MG63 (cell line): ENCODE measurements at regions not wholly inside any gene's neighbourhood (a gene's known extent, or its start where the extent isn't known, plus 50 kb on each side); places are given as distances from the start of the nearest gene placed in this dataset.
A peak's percentile ranks its signal among the peaks of the same experiment; 100 is the strongest.

Experiments used
- DNase-seq: peaks from one replicate; pipeline ENCODE4 v3.0.0-alpha.2; 2020
- H3K27me3 ChIP-seq: fragments of 250-450 bp; sonication (Bioruptor Pico); 2 replicates; pipeline ENCODE4 v1.5.1; 2020; ENCODE audit warnings: mild to moderate bottlenecking, moderate library complexity
- H3K36me3 ChIP-seq: fragments of 250-450 bp; sonication (Bioruptor Pico); 2 replicates; pipeline ENCODE4 v1.5.1; 2020; ENCODE audit warnings: mild to moderate bottlenecking, moderate library complexity
- H3K4me3 ChIP-seq: fragments of 250-450 bp; sonication (Bioruptor Pico); 2 replicates; pipeline ENCODE4 v1.5.1; 2020; ENCODE audit warnings: mild to moderate bottlenecking, moderate library complexity
- H3K9me3 ChIP-seq: fragments of 250-450 bp; sonication (Bioruptor Pico); 2 replicates; pipeline ENCODE4 v1.5.1; 2020; ENCODE audit warnings: mild to moderate bottlenecking, moderate library complexity

DNA sequence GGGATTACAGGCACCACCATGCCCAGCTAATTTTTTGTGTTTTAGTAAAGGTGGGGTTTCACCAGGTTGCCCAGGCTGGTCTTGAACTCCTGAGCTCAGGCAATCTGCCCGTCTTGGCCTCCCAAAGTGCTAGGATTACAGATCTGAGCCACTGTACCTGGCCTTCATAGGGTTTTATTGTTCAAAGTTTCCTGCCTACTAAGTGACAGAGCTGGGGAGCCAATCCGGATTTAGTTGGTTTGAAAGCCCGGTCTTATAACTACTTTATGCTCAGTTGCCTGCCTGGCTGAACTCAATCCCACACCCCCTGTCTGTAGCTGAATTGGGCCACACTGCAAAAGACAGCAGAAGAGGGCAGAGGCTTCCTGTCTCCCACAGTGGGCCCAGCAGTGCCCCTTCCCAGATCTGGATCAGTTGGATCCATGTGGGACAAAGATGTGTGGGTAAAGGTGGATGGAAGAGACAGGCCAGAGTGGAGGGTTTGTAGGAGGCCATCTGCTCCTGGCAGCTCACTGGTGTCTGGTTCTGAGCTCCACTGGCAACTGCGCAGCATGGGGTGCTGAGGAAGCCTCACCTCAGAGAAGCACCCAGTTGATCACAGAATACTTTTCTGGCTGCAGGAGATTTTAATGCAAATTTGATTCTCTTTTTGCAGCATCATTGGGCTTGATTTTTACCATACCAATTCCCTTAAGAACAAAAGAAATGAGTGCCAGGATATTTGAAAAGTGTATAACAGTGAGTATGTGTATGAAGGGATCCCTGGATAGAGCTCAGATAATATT lies 144.9 kb downstream of the DDX1 start:
- no peaks in the 10 kb centered on the region for H3K27me3 ChIP-seq
- H3K36me3 ChIP-seq: no peaks in the 10 kb centered on the region
- no peak for DNase-seq
- no peak overlapping the region for H3K4me3 ChIP-seq
- H3K9me3 ChIP-seq: no peaks in the 10 kb centered on the region

GRCh38 chr2:15737314-15738224 lies 145.9 kb downstream of the DDX1 start:
- no peak overlapping the region for H3K4me3 ChIP-seq
- H3K9me3 ChIP-seq: 0 out of 2 replicates have a peak, but pooled peaks cover 2% of the 10 kb centered on the region
- DNase-seq: no peak
- no peaks in the 10 kb centered on the region for H3K36me3 ChIP-seq
- H3K27me3 ChIP-seq: no peaks in the 10 kb centered on the region

GRCh38 chr2:15738225-15738546 lies 146.5 kb downstream of the DDX1 start:
- Histone ChIP-seq H3K36me3 (no peaks in the 10 kb centered on the region), H3K4me3 (no peak overlapping the region), H3K9me3 (0 out of 2 replicates have a peak, but pooled peaks cover 2% of the 10 kb centered on the region), H3K27me3 (no peaks in the 10 kb centered on the region)
- no peak for DNase-seq

GRCh38 chr2:15738943-15739342 lies 147.3 kb downstream of the DDX1 start:
- no peaks in the 10 kb centered on the region for H3K27me3 ChIP-seq
- H3K4me3 ChIP-seq: no peak overlapping the region
- H3K36me3 ChIP-seq: no peaks in the 10 kb centered on the region
- DNase-seq: no peak
- H3K9me3 ChIP-seq: 0 out of 2 replicates have a peak, but pooled peaks cover 2% of the 10 kb centered on the region

DNA sequence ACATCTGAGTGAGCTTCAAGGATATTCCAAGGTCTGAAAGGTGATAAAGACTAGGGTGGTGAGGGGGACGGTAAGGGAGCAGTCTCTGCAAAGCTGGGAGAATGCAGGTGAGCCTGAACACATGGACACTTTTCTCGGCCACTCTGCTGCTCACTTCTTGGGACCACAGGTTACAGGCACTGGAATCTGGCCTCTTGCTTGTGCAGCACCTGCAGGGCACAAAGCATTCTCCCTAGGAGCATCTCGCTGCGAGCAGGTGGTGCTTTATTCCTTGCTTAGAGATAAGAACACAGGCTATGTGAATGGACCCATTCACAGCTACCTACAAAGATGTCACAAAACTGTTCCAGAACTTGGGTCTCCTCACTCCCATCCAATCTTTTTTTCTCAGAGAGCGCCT lies 153.2 kb downstream of the DDX1 start:
- Histone ChIP-seq H3K9me3 (0 out of 2 replicates have a peak, but pooled peaks cover 2% of the 10 kb centered on the region), H3K27me3 (no peaks in the 10 kb centered on the region), H3K4me3 (no peak overlapping the region), H3K36me3 (no peaks in the 10 kb centered on the region)
- no peak for DNase-seq

DNA sequence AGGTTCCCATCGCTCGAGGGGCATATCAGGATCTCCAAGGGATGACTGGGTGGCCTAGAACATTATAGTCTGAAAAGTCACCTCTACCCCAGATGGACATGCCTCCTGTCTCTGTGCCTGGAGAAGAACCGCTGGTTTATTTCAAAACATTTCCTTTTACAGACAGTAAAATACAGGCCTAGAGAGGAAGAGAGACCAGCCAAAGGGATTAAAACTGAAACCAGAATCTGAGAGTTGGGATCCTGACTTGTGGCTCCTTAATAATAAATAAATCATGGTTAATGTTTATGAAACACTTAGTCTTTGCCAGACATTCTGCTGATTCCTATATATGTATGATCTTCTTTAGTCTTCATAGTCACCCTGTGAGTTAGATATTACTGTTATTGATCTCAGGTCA lies 153.7 kb downstream of the DDX1 start:
- Histone ChIP-seq H3K4me3 (no peak overlapping the region), H3K36me3 (no peaks in the 10 kb centered on the region), H3K9me3 (0 out of 2 replicates have a peak, but pooled peaks cover 2% of the 10 kb centered on the region), H3K27me3 (no peaks in the 10 kb centered on the region)
- no peak for DNase-seq

- Histone ChIP-seq H3K9me3 (0 out of 2 replicates have a peak, but pooled peaks cover 2% of the 10 kb centered on the region), H3K4me3 (no peak overlapping the region), H3K27me3 (no peaks in the 10 kb centered on the region), H3K36me3 (no peaks in the 10 kb centered on the region)
- peak; percentile 8 for DNase-seq
These were observed 154.4 kb downstream of the DDX1 start for GRCh38 chr2:15745907-15746702.

DNA sequence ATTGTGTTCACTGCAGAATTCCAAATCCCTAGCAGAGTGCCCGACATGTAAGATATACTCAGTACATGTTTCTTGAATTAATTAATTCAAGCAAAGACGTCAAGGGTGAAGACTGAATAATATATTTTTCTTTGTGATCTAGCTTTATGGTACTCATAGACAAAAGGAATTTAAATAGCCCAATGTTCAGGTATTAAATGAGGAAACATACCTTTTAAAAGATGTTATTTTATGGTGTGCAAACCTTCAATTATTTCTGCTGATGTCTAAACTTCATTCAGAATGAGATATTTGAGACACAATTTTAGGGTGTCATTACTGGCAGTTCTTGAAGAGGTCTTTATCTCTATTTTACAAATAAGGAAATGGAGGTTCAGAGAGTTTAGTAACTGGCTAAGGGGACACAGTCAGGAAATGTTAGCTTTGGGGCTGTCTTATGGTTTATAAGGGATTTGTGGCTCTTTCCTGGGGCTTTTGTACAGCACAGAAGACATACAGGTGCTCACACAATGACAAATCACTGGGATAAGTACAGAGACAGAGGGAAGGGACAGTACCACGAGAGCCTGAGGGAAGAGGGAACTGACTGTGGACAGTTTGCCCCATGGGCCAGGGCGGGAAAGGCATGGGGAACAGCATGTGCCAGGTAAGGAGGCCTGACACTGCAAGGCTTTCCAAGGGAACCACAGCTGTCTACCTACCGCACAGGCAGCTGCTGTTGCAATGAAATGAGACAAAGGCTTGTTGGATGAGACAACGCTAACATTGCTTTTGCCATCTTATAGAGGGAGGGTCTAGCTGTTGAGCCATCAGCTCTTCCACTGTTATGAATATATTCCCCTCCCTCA lies 155.3 kb downstream of the DDX1 start:
- no peak for DNase-seq
- H3K36me3 ChIP-seq: no peaks in the 10 kb centered on the region
- H3K9me3 ChIP-seq: 0 out of 2 replicates have a peak, but pooled peaks cover 2% of the 10 kb centered on the region
- H3K27me3 ChIP-seq: no peaks in the 10 kb centered on the region
- H3K4me3 ChIP-seq: no peak overlapping the region

GRCh38 chr2:15747603-15748471 lies 156.2 kb downstream of the DDX1 start:
- no peak overlapping the region for H3K4me3 ChIP-seq

DNA sequence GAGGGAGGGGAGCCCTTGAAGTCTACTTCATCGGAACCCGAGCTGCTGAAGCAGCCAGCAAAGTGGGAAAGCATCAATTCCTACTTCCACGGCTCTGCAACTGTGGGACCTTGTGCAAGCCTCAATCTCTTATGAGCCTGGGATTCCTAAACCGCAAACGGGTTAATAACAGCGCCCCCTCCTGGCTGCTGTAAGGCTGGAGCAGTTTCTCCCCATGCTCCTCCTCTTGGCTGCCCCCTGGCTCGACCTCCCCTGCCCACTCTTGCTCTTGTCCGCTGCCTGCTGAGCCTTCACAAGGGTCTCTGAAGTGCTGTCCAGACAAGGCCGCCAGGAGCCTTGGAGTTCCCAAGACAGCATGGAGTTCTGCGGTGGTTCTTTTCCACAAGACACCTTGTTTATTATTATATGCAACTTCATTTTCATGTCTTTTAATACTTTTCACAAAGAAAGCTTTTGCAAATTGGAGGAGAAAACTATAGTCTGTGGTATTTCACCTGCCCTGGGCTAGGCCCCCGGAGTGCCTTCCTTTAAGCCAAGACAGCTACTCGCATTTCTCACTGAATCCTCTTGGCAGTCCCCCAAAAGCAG lies 157.2 kb downstream of the DDX1 start:
- Histone ChIP-seq H3K4me3 (no peak overlapping the region), H3K9me3 (no peaks in the 10 kb centered on the region), H3K36me3 (no peaks in the 10 kb centered on the region), H3K27me3 (no peaks in the 10 kb centered on the region)
- DNase-seq: peak; percentile 8

More at GRCh38 chr2:15747603-15748471, 156.2 kb downstream of the DDX1 start:
- no peak for DNase-seq
- H3K27me3 ChIP-seq: no peaks in the 10 kb centered on the region
- no peaks in the 10 kb centered on the region for H3K36me3 ChIP-seq
- no peaks in the 10 kb centered on the region for H3K9me3 ChIP-seq

DNA sequence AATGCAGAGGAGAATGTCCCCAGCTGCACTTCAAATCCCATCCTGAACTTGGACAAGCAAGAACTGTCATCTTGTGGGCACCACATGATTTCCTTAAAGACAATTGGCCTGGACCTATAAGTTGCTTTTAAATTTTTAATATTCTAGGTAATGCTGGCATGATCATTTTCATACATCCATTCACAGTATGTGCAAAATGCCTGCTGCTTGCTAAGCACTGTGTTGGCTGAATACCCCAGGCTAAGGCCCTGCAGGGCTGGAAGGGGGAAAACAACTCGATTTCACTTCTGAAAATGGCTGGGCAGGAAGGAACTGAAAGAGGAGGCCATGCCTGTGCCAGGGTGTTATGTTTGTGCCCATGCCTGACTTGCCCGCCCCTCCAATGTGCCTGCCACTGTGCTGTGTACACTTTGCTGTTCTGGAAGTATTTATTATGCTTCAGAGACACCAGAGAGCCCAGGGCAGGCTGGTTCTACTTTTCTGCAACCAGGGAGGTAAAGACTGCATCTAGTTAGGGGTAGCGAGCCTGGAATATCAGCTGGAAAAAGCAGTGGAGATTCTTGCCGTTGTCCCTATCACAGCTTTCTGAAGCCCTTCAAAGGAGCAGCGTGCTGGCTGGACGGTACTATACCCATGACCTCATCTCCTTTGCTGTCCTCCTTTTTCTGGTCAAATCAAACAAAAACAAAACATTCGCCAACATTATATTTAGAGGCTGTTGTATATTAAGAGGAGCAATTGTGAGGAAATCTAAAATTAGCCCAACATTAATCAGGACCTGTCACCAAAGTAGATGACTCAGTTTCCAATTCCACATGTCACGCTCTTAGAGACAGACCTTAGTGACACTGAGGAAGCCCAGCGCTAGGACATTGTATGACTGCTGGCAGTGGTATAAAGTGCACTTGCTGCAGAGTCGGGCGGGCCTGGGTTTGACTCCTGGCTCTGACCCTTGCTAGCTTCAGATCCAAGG lies 158.1 kb downstream of the DDX1 start:
- DNase-seq: no peak
- H3K36me3 ChIP-seq: no peaks in the 10 kb centered on the region
- no peaks in the 10 kb centered on the region for H3K27me3 ChIP-seq
- no peaks in the 10 kb centered on the region for H3K9me3 ChIP-seq
- H3K4me3 ChIP-seq: no peak overlapping the region

DNA sequence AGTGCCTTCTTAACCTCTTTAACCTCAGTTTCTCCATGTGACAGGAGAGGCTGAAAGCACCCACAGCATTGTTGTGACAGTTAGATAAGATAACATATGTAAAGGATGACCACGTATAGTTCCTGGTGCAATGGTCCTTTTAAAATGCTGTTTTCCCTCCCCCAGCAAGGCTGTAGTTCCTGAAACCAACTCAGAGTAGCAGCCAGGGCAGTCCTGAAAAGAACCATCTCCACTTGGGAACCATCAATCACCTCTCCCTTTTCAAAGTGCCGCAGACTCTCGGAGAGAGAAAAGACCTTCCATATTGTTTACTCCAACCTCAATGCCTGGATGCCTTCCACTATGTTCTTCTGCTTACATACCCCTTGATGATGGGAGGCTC lies 158.8 kb downstream of the DDX1 start:
- DNase-seq: no peak
- H3K9me3 ChIP-seq: no peaks in the 10 kb centered on the region
- no peak overlapping the region for H3K4me3 ChIP-seq
- no peaks in the 10 kb centered on the region for H3K27me3 ChIP-seq
- H3K36me3 ChIP-seq: no peaks in the 10 kb centered on the region

DNA sequence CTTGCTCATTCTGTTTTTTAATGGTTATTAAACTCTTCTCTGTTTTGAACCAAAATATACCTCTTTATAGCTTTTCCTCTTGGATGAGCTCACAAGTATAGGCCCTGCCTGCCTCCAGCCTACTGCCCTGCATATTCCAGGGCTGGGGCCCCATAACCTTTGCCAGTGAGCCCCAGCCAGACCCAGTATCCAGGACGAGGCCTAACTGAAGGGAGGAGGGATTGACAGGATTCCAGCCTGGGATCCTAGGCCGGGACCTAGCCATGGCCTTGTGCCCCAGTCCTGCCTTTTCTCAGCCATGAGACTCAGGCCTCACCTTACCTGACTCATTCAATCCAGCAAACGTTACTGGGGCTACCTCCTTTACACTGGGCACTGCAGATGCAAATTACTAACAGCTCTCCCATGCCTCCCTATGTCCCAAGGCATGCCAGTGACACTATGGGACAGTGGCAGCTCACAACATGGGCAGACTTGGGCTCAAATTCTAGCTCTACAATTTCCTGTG lies 159.2 kb downstream of the DDX1 start:
- Histone ChIP-seq H3K4me3 (no peak overlapping the region), H3K27me3 (no peaks in the 10 kb centered on the region), H3K36me3 (no peaks in the 10 kb centered on the region), H3K9me3 (no peaks in the 10 kb centered on the region)
- DNase-seq: no peak

- no peak for DNase-seq
- Histone ChIP-seq H3K27me3 (no peaks in the 10 kb centered on the region), H3K36me3 (no peaks in the 10 kb centered on the region), H3K9me3 (no peaks in the 10 kb centered on the region), H3K4me3 (no peak overlapping the region)
These were observed 159.8 kb downstream of the DDX1 start for GRCh38 chr2:15751477-15751876.
